GM12872 (cell line): ENCODE measurements at regions not wholly inside any gene's neighbourhood (a gene's known extent, or its start where the extent isn't known, plus 50 kb on each side); places are given as distances from the start of the nearest gene placed in this dataset.

Source experiments
- TF ChIP-seq, protein P1 (sequence below): IDR thresholded peaks from 3 replicates; pipeline ENCODE4 v1.5.1; 2011; ENCODE audit warnings: low read depth, mild to moderate bottlenecking, low read length, moderate library complexity; ENCODE audit not compliant: insufficient read depth

DNA sequence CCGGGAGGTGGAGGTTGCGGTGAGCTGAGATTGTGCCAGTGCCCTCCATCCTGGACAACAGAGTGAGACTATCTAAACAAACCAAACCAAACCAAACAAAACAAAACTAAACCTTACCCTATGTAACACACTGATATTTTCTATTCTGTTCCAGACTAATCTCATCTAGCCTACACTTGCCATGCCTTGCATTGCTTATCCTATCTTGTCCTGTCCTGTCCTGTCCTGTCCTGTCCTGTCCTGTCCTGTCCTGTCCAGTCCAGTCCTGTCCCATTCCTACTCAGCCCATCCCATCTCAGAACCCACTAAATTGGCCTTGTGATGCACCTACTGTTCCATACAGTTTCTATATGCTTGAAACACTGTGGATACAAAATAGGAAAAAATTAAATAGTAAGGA, 64.7 kb upstream of the HDAC9 start:
- TF ChIP-seq, protein P1, sequence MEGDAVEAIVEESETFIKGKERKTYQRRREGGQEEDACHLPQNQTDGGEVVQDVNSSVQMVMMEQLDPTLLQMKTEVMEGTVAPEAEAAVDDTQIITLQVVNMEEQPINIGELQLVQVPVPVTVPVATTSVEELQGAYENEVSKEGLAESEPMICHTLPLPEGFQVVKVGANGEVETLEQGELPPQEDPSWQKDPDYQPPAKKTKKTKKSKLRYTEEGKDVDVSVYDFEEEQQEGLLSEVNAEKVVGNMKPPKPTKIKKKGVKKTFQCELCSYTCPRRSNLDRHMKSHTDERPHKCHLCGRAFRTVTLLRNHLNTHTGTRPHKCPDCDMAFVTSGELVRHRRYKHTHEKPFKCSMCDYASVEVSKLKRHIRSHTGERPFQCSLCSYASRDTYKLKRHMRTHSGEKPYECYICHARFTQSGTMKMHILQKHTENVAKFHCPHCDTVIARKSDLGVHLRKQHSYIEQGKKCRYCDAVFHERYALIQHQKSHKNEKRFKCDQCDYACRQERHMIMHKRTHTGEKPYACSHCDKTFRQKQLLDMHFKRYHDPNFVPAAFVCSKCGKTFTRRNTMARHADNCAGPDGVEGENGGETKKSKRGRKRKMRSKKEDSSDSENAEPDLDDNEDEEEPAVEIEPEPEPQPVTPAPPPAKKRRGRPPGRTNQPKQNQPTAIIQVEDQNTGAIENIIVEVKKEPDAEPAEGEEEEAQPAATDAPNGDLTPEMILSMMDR = no peak

DNA sequence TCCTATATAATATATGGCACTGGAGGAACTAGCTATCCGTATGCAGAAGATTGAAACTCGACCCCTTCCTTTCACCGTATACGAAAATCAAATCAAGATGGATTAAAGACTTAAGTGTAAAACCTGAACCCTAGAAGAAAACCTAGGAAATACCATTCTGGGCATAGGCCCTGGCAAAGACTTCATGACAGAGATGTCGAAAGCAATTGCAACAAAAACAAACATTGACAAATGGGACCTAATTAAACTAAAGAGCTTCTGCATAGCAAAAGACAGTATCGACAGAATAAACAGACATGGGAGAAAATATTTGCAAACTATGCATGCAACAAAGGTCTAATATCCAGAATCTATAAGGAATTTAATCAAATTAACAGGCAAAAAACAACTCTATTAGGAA, 61.4 kb upstream of the HDAC9 start:
- TF ChIP-seq, protein P1 = no peak

DNA sequence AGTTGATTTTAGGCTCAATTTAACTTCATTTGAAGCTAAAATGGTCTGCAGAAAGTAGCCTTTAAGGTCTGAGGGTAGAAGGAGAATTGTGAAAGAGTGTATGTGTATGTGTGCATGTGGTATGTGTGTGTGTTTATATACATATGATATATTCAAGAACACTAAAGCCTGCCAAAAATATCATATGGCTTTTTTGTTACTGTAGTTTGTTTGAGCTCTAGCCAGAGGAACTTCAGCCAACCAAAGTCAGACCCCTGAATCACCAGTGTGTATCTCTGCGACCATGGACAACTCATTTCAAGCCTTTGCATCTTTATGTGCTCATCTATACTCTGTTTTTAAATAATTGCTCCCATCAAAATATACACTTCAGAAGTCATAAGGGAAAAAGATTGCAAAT, 58.4 kb upstream of the HDAC9 start:
- TF ChIP-seq, protein P1 = no peak

DNA sequence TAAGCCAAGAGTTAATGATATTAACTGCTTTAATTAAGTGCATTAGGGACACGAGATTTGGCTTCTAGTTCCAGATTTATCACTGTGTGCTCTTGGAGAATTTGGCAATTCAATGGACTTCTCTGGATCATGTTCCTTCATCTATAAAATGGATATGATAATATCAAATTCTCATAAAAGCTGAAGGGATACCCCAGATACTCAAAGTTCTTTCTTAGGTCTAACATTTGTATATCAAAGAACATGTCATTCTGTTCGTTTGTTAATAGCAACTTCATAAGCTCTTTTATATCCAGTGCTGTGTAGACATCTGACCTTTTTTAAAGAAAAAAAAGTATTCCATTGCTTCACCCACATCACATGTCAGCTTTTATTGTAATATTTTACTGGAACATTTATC, 54.6 kb upstream of the HDAC9 start:
- TF ChIP-seq, protein P1 = no peak

DNA sequence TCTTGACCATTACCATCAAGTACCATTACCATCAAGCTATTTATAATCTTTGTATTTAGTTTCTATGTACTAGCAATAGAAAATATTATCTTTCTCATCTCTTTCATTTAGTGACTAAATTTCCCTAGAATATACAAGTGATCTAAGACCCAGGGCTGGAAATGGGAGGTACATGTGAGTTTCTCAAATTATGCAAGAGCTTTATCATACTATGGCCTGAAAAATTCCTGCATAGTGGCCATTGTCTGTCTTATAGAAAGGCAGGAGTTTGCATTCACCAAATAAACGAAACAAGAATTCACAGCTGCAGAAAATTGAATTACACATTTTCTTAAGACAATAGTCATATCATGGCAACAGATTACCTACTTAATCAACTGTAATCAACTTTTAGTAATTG, 50.7 kb upstream of the HDAC9 start:
- TF ChIP-seq, protein P1 = no peak

DNA sequence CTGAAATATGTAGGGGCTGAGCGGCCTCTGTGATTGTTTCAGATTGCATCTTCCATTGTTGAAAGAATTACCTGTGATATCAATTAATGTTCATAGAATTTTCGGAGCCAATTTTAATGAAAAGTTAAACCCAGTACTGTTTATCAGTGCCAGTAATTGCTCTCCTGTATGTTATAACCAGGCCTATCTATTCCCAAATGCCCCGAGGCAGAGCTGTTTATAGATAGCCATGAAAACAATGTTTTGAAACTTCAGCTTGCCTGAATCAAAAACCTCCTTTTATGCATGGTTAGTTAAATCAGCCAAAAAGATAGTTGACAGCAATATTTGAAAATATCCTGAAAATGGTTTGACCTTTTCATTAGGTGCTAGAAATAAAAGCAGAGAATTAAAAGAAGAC, 50.1 kb upstream of the HDAC9 start:
- TF ChIP-seq, protein P1 = no peak
